SK-N-SH treated with all-trans-retinoic acid at 6 μM for 48 hours (cell line): ENCODE measurements at regions not wholly inside any gene's neighbourhood (a gene's known extent, or its start where the extent isn't known, plus 50 kb on each side); places are given as distances from the start of the nearest gene placed in this dataset.

Source experiments
- ATAC-seq: fragments of 200-7000 bp; cut with Tn5 transposase; 3 replicates; pipeline ENCODE4 v1.9.1; 2020; ENCODE audit warnings: mild to moderate bottlenecking, moderate library complexity
- ARNTL ChIP-seq: fragments of 450-650 bp; formaldehyde crosslinking; IDR thresholded peaks from 2 replicates; pipeline ENCODE4 v1.5.0; 2020; ENCODE audit warnings: low read depth, mild to moderate bottlenecking, moderate library complexity, borderline replicate concordance
- BACH2 ChIP-seq: fragments of 250-450 bp; sonication (Bioruptor Pico); IDR thresholded peaks from 2 replicates; pipeline ENCODE4 v1.9.0; 2021; ENCODE audit warnings: mild to moderate bottlenecking, borderline replicate concordance
- CREB5 ChIP-seq: fragments of 250-450 bp; sonication (Bioruptor Pico); IDR thresholded peaks from 2 replicates; pipeline ENCODE4 v1.5.1; 2020; ENCODE audit warnings: low read depth, mild to moderate bottlenecking, moderate library complexity
- CSDC2 ChIP-seq: fragments of 250-450 bp; sonication (Bioruptor Pico); IDR thresholded peaks from 2 replicates; pipeline ENCODE4 v1.5.0; 2020; ENCODE audit warnings: mild to moderate bottlenecking, moderate library complexity
- ESRRG ChIP-seq: fragments of 250-450 bp; sonication (Bioruptor Pico); IDR thresholded peaks from 2 replicates; pipeline ENCODE4 v1.6.1; 2021; ENCODE audit warnings: mild to moderate bottlenecking
- GLIS3 ChIP-seq: fragments of 250-450 bp; sonication (Bioruptor Pico); IDR thresholded peaks from 2 replicates; pipeline ENCODE4 v1.5.0; 2020; ENCODE audit warnings: mild to moderate bottlenecking, moderate library complexity
- ISL1 ChIP-seq: fragments of 250-450 bp; sonication (Bioruptor Pico); IDR thresholded peaks from 2 replicates; pipeline ENCODE4 v2.1.2; 2022; ENCODE audit warnings: mild to moderate bottlenecking, moderate library complexity
- OSR1 ChIP-seq: fragments of 250-450 bp; sonication (Bioruptor Pico); IDR thresholded peaks from 2 replicates; pipeline ENCODE4 v1.8.0; 2022; ENCODE audit warnings: moderate library complexity, mild to moderate bottlenecking, inconsistent platforms
- PATZ1 ChIP-seq: fragments of 250-450 bp; sonication (Bioruptor Pico); IDR thresholded peaks from 2 replicates; pipeline ENCODE4 v1.8.0; 2020; ENCODE audit warnings: mild to moderate bottlenecking, moderate library complexity, borderline replicate concordance
- PPARA ChIP-seq: fragments of 250-450 bp; sonication (Bioruptor Pico); IDR thresholded peaks from 2 replicates; pipeline ENCODE4 v1.5.0; 2020; ENCODE audit warnings: mild to moderate bottlenecking, borderline replicate concordance
- RARB ChIP-seq: fragments of 250-450 bp; sonication (Bioruptor Pico); IDR thresholded peaks from 2 replicates; pipeline ENCODE4 v1.8.0; 2021; ENCODE audit warnings: mild to moderate bottlenecking, moderate library complexity
- SNAI2 ChIP-seq: fragments of 250-450 bp; sonication (Bioruptor Pico); IDR thresholded peaks from 2 replicates; pipeline ENCODE4 v1.5.0; 2020; ENCODE audit warnings: mild to moderate bottlenecking, moderate library complexity
- TCF4 ChIP-seq: fragments of 250-450 bp; sonication (Bioruptor Pico); IDR thresholded peaks from 2 replicates; pipeline ENCODE4 v1.8.0; 2021; ENCODE audit warnings: mild to moderate bottlenecking, moderate library complexity, borderline replicate concordance
- TOX ChIP-seq: fragments of 250-450 bp; sonication (Bioruptor Pico); IDR thresholded peaks from 2 replicates; pipeline ENCODE4 v1.8.0; 2021; ENCODE audit warnings: mild to moderate bottlenecking, moderate library complexity, borderline replicate concordance
- ZC3H10 ChIP-seq: fragments of 250-450 bp; sonication (Bioruptor Pico); IDR thresholded peaks from 2 replicates; pipeline ENCODE4 v1.5.1; 2021; ENCODE audit warnings: mild to moderate bottlenecking, moderate library complexity
- ZFP3 ChIP-seq: fragments of 250-450 bp; sonication (Bioruptor Pico); IDR thresholded peaks from 2 replicates; pipeline ENCODE4 v1.5.0; 2020; ENCODE audit warnings: mild to moderate bottlenecking, moderate library complexity
- ZFP30 ChIP-seq: fragments of 450-650 bp; formaldehyde crosslinking; IDR thresholded peaks from 2 replicates; pipeline ENCODE4 v1.5.0; 2022; ENCODE audit warnings: mild to moderate bottlenecking, moderate library complexity
- ZNF565 ChIP-seq: fragments of 450-650 bp; formaldehyde crosslinking; conservative IDR thresholded peaks from 2 replicates; pipeline ENCODE4 v1.5.0; 2020; ENCODE audit warnings: low read depth, mild to moderate bottlenecking, moderate library complexity
- ZNF70 ChIP-seq: fragments of 450-650 bp; formaldehyde crosslinking; IDR thresholded peaks from 2 replicates; pipeline ENCODE4 v1.5.0; 2020; ENCODE audit warnings: mild to moderate bottlenecking, moderate library complexity
- ZNF8 ChIP-seq: fragments of 450-650 bp; formaldehyde crosslinking; IDR thresholded peaks from 2 replicates; pipeline ENCODE4 v1.5.0; 2020; ENCODE audit warnings: mild to moderate bottlenecking, moderate library complexity
- TF ChIP-seq, protein P1 (sequence below): fragments of 250-450 bp; sonication (Bioruptor Pico); IDR thresholded peaks from 2 replicates; pipeline ENCODE4 v1.5.0; 2020; ENCODE audit warnings: mild to moderate bottlenecking, moderate library complexity
- TF ChIP-seq, protein P2 (sequence below): fragments of 250-450 bp; sonication (Bioruptor Pico); IDR thresholded peaks from 2 replicates; pipeline ENCODE4 v1.8.0; 2021; ENCODE audit warnings: low read depth, mild to moderate bottlenecking, moderate library complexity, borderline replicate concordance

DNA sequence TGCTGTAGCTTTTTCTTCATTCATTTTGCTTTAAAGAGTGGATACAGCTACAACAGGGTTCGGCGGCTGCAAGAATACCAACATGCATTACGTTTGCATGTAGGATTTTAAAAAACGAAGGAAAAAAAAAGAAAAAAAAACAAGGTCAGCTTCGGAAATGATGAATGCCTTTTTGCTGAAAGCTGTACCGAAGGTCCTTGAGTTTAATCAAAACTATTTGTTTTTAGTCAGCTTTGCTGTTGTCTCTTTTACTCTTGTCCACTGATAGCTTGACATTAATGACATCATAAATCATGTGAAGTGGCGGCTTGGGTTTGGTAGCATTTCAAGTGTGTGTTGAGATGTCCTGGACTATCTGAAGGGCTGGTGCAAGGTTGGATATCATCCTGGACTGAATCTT is 779.1 kb downstream of the NR2F1-AS1 start:
- no peak for ATAC-seq
- TF ChIP-seq ARNTL (no peak), ZNF565 (CRISPR knock-in tag) (no peak), ZNF8 (CRISPR knock-in tag) (no peak)
- TF ChIP-seq, all 23 proteins: peak for 0

GRCh38 chr5:92800365-92800764 is 780.7 kb downstream of the NR2F1-AS1 start:
- TF ChIP-seq ISL1 (CRISPR knock-in tag) (peak; percentile 65), CREB5 (CRISPR knock-in tag) (no peak)
- TF ChIP-seq, all 23 proteins: peak for 1
- ATAC-seq = peak; percentile 79

DNA sequence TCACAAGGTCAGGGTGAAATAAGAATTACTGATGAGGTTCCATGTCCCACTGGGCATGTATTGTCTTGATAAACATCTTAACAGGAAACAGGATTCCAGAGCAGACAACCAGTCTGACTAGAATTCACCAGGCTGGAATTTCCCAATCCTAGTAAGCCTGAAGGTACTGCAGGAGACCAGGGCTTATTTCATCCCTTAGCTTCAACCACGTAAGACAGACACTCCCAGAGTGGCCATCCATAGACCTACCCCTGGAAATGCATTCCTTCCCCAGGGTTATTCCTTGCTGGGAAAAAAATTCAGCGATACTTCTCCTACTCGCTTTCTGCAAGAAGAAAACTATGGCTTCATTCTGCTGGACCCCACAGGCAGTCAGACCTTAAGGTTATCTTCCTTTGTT is 785.4 kb downstream of the NR2F1-AS1 start:
- TF ChIP-seq PATZ1 (CRISPR knock-in tag) (no peak), SNAI2 (CRISPR knock-in tag) (no peak), ZC3H10 (no peak), ZNF70 (no peak), ZFP3 (CRISPR knock-in tag) (no peak), PPARA (no peak)
- ATAC-seq = no peak

DNA sequence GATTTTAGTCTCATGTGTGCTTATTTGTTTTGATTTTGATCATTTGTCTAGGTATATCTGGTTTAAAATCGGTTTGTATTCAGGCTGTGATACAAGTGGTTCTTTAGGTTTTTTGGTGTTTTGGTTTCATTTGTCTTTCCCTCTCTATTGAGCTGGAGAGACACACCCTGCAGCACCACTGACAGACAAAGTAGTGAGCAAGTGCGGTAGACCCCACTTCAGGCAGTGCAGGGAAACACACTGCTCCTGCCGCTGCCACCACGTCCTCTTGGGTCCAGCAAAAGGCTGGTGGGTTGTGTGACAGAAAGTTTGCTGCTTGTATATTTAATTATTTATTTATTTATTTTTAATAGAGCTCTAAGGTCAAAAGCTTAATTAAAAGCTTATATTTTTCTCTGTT is 801.0 kb downstream of the NR2F1-AS1 start:
- TF ChIP-seq ARNTL (no peak), ZC3H10 (no peak), ZNF8 (CRISPR knock-in tag) (no peak), ZNF565 (CRISPR knock-in tag) (no peak), ISL1 (CRISPR knock-in tag) (no peak), CSDC2 (CRISPR knock-in tag) (no peak), TCF4 (no peak), PATZ1 (CRISPR knock-in tag) (no peak), ZNF70 (no peak), RARB (CRISPR knock-in tag) (no peak), TOX (CRISPR knock-in tag) (no peak), ZFP30 (CRISPR knock-in tag) (no peak), ZFP3 (CRISPR knock-in tag) (no peak), SNAI2 (CRISPR knock-in tag) (no peak), GLIS3 (CRISPR knock-in tag) (no peak), BACH2 (no peak)
- TF ChIP-seq, protein P1, sequence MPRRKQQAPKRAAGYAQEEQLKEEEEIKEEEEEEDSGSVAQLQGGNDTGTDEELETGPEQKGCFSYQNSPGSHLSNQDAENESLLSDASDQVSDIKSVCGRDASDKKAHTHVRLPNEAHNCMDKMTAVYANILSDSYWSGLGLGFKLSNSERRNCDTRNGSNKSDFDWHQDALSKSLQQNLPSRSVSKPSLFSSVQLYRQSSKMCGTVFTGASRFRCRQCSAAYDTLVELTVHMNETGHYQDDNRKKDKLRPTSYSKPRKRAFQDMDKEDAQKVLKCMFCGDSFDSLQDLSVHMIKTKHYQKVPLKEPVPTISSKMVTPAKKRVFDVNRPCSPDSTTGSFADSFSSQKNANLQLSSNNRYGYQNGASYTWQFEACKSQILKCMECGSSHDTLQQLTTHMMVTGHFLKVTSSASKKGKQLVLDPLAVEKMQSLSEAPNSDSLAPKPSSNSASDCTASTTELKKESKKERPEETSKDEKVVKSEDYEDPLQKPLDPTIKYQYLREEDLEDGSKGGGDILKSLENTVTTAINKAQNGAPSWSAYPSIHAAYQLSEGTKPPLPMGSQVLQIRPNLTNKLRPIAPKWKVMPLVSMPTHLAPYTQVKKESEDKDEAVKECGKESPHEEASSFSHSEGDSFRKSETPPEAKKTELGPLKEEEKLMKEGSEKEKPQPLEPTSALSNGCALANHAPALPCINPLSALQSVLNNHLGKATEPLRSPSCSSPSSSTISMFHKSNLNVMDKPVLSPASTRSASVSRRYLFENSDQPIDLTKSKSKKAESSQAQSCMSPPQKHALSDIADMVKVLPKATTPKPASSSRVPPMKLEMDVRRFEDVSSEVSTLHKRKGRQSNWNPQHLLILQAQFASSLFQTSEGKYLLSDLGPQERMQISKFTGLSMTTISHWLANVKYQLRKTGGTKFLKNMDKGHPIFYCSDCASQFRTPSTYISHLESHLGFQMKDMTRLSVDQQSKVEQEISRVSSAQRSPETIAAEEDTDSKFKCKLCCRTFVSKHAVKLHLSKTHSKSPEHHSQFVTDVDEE (CRISPR knock-in tag) = no peak
- ATAC-seq = no peak

GRCh38 chr5:92779536-92779935 is 801.5 kb downstream of the NR2F1-AS1 start:
- no peak for ATAC-seq
- TF ChIP-seq ZNF8 (CRISPR knock-in tag) (no peak), ZC3H10 (no peak), TCF4 (no peak), ESRRG (CRISPR knock-in tag) (no peak), ARNTL (no peak), ZNF565 (CRISPR knock-in tag) (no peak), OSR1 (CRISPR knock-in tag) (no peak), TOX (CRISPR knock-in tag) (no peak), ISL1 (CRISPR knock-in tag) (no peak), RARB (CRISPR knock-in tag) (no peak), ZFP3 (CRISPR knock-in tag) (no peak), CREB5 (CRISPR knock-in tag) (no peak), BACH2 (no peak)
- TF ChIP-seq, protein P2, sequence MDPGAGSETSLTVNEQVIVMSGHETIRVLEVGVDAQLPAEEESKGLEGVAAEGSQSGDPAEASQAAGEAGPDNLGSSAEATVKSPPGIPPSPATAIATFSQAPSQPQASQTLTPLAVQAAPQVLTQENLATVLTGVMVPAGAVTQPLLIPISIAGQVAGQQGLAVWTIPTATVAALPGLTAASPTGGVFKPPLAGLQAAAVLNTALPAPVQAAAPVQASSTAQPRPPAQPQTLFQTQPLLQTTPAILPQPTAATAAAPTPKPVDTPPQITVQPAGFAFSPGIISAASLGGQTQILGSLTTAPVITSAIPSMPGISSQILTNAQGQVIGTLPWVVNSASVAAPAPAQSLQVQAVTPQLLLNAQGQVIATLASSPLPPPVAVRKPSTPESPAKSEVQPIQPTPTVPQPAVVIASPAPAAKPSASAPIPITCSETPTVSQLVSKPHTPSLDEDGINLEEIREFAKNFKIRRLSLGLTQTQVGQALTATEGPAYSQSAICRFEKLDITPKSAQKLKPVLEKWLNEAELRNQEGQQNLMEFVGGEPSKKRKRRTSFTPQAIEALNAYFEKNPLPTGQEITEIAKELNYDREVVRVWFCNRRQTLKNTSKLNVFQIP (CRISPR knock-in tag) = no peak
